ACC112 (cell line): ENCODE measurements at regions not wholly inside any gene's neighbourhood (a gene's known extent, or its start where the extent isn't known, plus 50 kb on each side); places are given as distances from the start of the nearest gene placed in this dataset.

Experiments used
- H2AFZ ChIP-seq: fragments of 200-600 bp; sonication (generic); one replicate; pipeline ENCODE4 v1.6.0; 2017; ENCODE audit warnings: antibody characterized with exemption, low read length; ENCODE audit not compliant: unreplicated experiment
- H3K27ac ChIP-seq: fragments of 200-600 bp; sonication (generic); 2 replicates; pipeline ENCODE4 v1.5.1; 2014; ENCODE audit warnings: low read depth, mild to moderate bottlenecking, antibody characterized with exemption, low read length, moderate library complexity
- H3K27me3 ChIP-seq: fragments of 200-600 bp; sonication (generic); 2 replicates; pipeline ENCODE4 v1.6.1; 2014; ENCODE audit warnings: mild to moderate bottlenecking, antibody characterized with exemption, low read length, moderate library complexity, mixed read lengths; ENCODE audit not compliant: insufficient read depth
- H3K36me3 ChIP-seq: fragments of 200-600 bp; sonication (generic); 2 replicates; pipeline ENCODE4 v1.6.1; 2016; ENCODE audit warnings: mild to moderate bottlenecking, antibody characterized with exemption, low read length, moderate library complexity, mixed read lengths; ENCODE audit not compliant: insufficient read depth
- H3K4me1 ChIP-seq: fragments of 200-600 bp; sonication (generic); one replicate; pipeline ENCODE4 v1.6.1; 2016; ENCODE audit warnings: low read length, mixed read lengths; ENCODE audit not compliant: insufficient read depth, unreplicated experiment, control insufficient read depth
- H3K4me3 ChIP-seq: fragments of 200-600 bp; sonication (generic); 2 replicates; pipeline ENCODE4 v1.5.1; 2014; ENCODE audit warnings: mild to moderate bottlenecking, low read depth, low read length
- H3K79me2 ChIP-seq: fragments of 200-600 bp; sonication (generic); one replicate; pipeline ENCODE4 v1.6.0; 2016; ENCODE audit warnings: low read length; ENCODE audit not compliant: control insufficient read depth, unreplicated experiment, insufficient read depth

DNA sequence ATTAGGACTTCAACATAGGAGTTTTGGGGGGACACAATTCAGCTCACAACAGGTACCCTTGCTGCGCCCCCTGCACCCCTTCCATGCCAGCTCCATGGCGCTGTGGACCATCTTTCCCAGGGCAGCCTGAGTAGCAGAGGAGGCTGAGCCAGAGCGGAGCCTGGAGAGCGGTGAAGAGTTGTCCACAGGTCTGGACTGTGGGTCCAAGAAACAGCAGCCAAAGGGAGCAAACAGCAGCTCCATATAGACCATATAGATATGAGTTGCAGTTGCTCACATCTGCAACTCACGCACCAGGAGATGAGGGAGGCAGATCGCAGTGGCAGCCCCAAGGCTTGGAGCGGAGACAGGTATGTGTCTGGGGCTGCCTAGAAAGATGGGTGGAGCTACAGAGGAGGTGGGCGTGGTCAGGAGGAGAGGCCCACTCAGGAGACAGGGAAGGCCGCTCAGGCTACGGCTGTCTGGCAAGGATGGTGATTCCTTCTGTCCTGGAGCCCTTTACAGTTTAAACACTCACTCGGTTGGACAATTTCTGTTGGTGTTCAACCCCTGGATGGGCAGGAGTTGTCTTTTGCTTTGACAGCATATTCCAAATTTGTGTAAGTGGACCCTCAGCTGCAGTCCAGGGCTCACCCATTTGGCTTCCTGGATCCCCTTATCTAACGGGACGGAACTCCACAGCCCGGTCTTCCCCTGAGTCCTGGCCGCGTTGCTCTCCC is 155.1 kb downstream of the LPIN1 start:
- Histone ChIP-seq H3K36me3 (no peaks in the 10 kb centered on the region), H3K4me1 (peaks cover 11% of the 10 kb centered on the region), H3K27ac (no peak overlapping the region), H3K79me2 (no peaks in the 10 kb centered on the region), H3K4me3 (no peak overlapping the region), H2AFZ (no peak overlapping the region), H3K27me3 (peaks cover 21% of the 10 kb centered on the region)

DNA sequence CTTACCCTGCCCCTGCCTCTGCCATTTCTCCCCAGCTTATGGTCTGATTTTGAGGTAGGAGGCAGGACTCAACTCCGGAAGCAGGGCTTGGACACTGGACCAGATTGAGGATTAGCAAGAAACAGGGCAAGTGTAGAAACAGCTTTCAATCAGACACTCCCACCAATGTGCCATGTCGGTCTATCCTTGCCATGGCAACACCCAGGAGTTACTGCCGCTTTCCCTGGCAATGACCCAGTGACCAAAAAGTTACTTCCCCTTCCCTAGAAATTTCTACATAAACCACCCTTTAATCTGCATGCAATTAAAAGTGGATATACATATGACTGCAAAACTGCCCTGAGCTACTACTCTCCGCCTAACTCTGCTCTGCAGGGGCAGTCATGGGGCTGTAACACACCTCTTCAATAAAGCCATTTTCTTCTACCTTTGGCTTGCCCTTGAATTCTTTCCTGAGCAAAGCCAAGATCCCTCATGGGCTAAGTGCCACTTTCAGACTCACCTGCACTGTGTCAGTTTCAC is 156.7 kb downstream of the LPIN1 start:
- Histone ChIP-seq H2AFZ (no peak overlapping the region), H3K4me3 (no peak overlapping the region), H3K36me3 (no peaks in the 10 kb centered on the region), H3K27me3 (peaks cover 21% of the 10 kb centered on the region), H3K79me2 (no peaks in the 10 kb centered on the region), H3K4me1 (peaks cover 11% of the 10 kb centered on the region), H3K27ac (no peak overlapping the region)

GRCh38 chr2:11904029-11904428 is 157.6 kb downstream of the LPIN1 start:
- no peaks in the 10 kb centered on the region for H3K79me2 ChIP-seq
- no peaks in the 10 kb centered on the region for H3K36me3 ChIP-seq
- H3K4me1 ChIP-seq: peaks cover 11% of the 10 kb centered on the region
- no peak overlapping the region for H3K27ac ChIP-seq
- H2AFZ ChIP-seq: no peak overlapping the region
- H3K4me3 ChIP-seq: no peak overlapping the region
- H3K27me3 ChIP-seq: peaks cover 21% of the 10 kb centered on the region

GRCh38 chr2:11904941-11905340 is 158.5 kb downstream of the LPIN1 start:
- peaks cover 21% of the 10 kb centered on the region for H3K27me3 ChIP-seq
- H3K36me3 ChIP-seq: no peaks in the 10 kb centered on the region
- no peak overlapping the region for H2AFZ ChIP-seq
- no peaks in the 10 kb centered on the region for H3K79me2 ChIP-seq
- peaks cover 3% of the 10 kb centered on the region for H3K4me1 ChIP-seq
- no peak overlapping the region for H3K27ac ChIP-seq
- no peak overlapping the region for H3K4me3 ChIP-seq

- Histone ChIP-seq H3K36me3 (no peaks in the 10 kb centered on the region), H3K27me3 (peaks cover 21% of the 10 kb centered on the region), H3K4me1 (no peaks in the 10 kb centered on the region), H3K27ac (no peak overlapping the region), H2AFZ (no peak overlapping the region), H3K79me2 (no peaks in the 10 kb centered on the region), H3K4me3 (no peak overlapping the region)
Measured at GRCh38 chr2:11907190-11907589, 160.8 kb downstream of the LPIN1 start.

DNA sequence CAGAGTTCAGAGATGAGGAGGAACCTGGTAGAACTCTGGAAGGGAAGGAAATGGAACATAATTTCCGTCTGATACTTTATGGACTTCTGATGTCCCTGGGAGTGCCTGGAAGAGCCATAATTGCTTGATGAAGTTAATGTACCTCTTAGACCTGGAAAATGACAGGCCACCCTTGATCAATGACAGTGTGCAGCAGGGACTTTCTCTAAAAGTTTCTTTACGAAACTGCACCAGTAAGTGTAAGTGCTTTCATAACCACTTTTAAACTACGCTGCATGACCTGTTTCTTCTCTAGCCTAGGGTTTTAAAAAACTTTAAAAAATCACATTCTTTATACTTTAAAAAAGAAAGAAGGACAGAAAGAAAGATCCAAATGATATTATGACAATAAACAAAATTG is 164.5 kb downstream of the LPIN1 start:
- no peaks in the 10 kb centered on the region for H3K79me2 ChIP-seq
- no peak overlapping the region for H2AFZ ChIP-seq
- H3K27ac ChIP-seq: no peak overlapping the region
- peaks cover 3% of the 10 kb centered on the region; the same call in 1 of the 2 replicates for H3K27me3 ChIP-seq
- no peak overlapping the region for H3K4me3 ChIP-seq
- no peaks in the 10 kb centered on the region for H3K4me1 ChIP-seq
- H3K36me3 ChIP-seq: no peaks in the 10 kb centered on the region

- H3K27me3 ChIP-seq: peaks cover 10% of the 10 kb centered on the region; the same call in 1 of the 2 replicates
- no peaks in the 10 kb centered on the region for H3K36me3 ChIP-seq
- H3K4me1 ChIP-seq: no peaks in the 10 kb centered on the region
- H3K79me2 ChIP-seq: no peaks in the 10 kb centered on the region
- H2AFZ ChIP-seq: no peak overlapping the region
- H3K4me3 ChIP-seq: no peak overlapping the region
- no peak overlapping the region for H3K27ac ChIP-seq
Measured at GRCh38 chr2:11912980-11913379, 166.5 kb downstream of the LPIN1 start.

- Histone ChIP-seq H3K4me1 (no peaks in the 10 kb centered on the region), H3K36me3 (no peaks in the 10 kb centered on the region), H3K79me2 (no peaks in the 10 kb centered on the region), H2AFZ (no peak overlapping the region), H3K27me3 (peaks cover 10% of the 10 kb centered on the region; the same call in 1 of the 2 replicates), H3K27ac (no peak overlapping the region), H3K4me3 (no peak overlapping the region)
Measured at GRCh38 chr2:11914455-11914854, 168.0 kb downstream of the LPIN1 start.

- no peaks in the 10 kb centered on the region for H3K4me1 ChIP-seq
- H3K27ac ChIP-seq: no peak overlapping the region
- H3K36me3 ChIP-seq: no peaks in the 10 kb centered on the region
- H3K79me2 ChIP-seq: no peaks in the 10 kb centered on the region
- no peak overlapping the region for H2AFZ ChIP-seq
- no peak overlapping the region for H3K4me3 ChIP-seq
- peaks cover 10% of the 10 kb centered on the region; the same call in 1 of the 2 replicates for H3K27me3 ChIP-seq
Measured at GRCh38 chr2:11915650-11916049, 169.2 kb downstream of the LPIN1 start.

DNA sequence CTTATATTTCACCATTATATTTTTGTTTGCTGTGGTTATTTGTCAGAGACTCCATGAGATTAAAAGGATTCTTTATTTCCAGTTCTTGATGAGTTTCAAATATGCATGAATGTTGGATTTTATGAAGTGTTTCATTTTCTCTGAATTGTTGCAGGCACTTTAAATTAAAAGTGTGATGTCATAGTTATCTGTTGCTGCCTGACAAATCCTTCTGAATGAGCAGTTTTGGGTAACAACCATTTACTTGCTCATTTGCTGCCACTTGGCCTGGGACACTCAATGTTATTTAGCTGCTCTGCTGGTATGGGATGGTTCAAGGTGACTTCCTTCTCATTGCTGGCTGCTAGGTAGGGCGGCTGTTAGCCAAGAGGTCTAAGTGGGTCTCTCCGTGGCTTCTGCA is 173.5 kb downstream of the LPIN1 start:
- peaks cover 40% of the 10 kb centered on the region for H3K27me3 ChIP-seq
- H3K4me1 ChIP-seq: no peaks in the 10 kb centered on the region
- H2AFZ ChIP-seq: no peak overlapping the region
- no peak overlapping the region for H3K27ac ChIP-seq
- no peaks in the 10 kb centered on the region for H3K36me3 ChIP-seq
- H3K4me3 ChIP-seq: no peak overlapping the region
- no peaks in the 10 kb centered on the region for H3K79me2 ChIP-seq

DNA sequence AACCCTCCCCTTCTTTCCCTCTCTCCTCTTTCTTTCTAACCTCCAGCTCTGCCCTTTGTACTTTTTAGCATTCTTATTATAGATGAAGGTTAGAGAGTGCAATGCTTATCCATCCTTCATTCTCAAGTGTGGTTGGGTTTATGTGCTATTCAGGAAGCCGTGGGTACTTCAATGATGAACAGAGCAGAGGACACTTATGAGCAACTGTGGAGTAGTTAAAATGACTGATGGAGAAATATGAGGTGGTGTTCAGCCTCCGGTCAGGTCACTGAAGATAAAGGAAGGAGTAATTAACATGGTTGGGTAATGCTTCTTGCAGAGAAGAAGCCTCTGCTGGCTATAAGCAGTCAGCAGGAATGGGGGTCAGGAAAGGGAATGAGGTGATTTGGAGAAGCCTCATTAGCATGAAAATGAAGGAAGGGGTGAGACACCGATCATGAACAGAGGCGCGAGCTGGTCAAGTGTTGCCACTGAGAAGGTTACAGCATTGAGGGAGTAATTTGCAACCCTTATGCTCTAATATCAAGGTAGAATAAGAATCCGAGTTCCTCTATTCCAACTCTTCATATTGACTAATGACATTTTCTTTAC is 174.7 kb downstream of the LPIN1 start:
- Histone ChIP-seq H3K4me3 (no peak overlapping the region), H3K27me3 (peaks cover 40% of the 10 kb centered on the region), H3K36me3 (no peaks in the 10 kb centered on the region), H3K4me1 (no peaks in the 10 kb centered on the region), H3K79me2 (no peaks in the 10 kb centered on the region), H3K27ac (no peak overlapping the region), H2AFZ (no peak overlapping the region)
